Aorta (tissue), 5 donors: ENCODE measurements at regions not wholly inside any gene's neighbourhood (a gene's known extent, or its start where the extent isn't known, plus 50 kb on each side); places are given as distances from the start of the nearest gene placed in this dataset.
"Not testable (repeated sequence)": the region's sequence is repeated elsewhere in the genome, so short reads cannot be mapped to it uniquely, and the experiment has no call there.

ENCODE experiments used
- ATAC-seq: fragments of 200-7000 bp; cut with Tn5 transposase; one replicate; pipeline ENCODE4 v1.9.1; 2022; ENCODE audit warnings: moderate library complexity; ENCODE audit not compliant: low FRiP score
- DNase-seq, 2 donors: peaks; one replicate each; pipeline ENCODE4 v3.0.0-alpha.2; 2020
- H3K27ac ChIP-seq, 2 donors: one replicate each; pipeline ENCODE4 v1.5.1; 2013; ENCODE audit warnings: low read length in 2 of 2, mild to moderate bottlenecking in 2 of 2, moderate library complexity in 2 of 2, control low read depth in 1 of 2, inconsistent platforms in 1 of 2, low read depth in 1 of 2
- H3K27me3 ChIP-seq, 2 donors: one replicate each; pipeline ENCODE4 v1.6.1; 2013; ENCODE audit warnings: control low read depth in 1 of 2, low read length in 1 of 2, mild to moderate bottlenecking in 1 of 2, moderate library complexity in 1 of 2; ENCODE audit not compliant: insufficient read depth in 2 of 2, control insufficient read depth in 1 of 2
- H3K36me3 ChIP-seq, 2 donors: one replicate each; pipeline ENCODE4 v1.6.1; 2013; ENCODE audit warnings: control low read depth in 1 of 2, low read length in 1 of 2, mild to moderate bottlenecking in 1 of 2; ENCODE audit not compliant: insufficient read depth in 2 of 2, control insufficient read depth in 1 of 2
- H3K4me1 ChIP-seq, 2 donors: one replicate each; pipeline ENCODE4 v1.6.1; 2013; ENCODE audit warnings: low read length in 2 of 2, control low read depth in 1 of 2, mild to moderate bottlenecking in 1 of 2, moderate library complexity in 1 of 2; ENCODE audit not compliant: insufficient read depth in 2 of 2, control insufficient read depth in 1 of 2
- H3K4me3 ChIP-seq, 2 donors: one replicate each; pipeline ENCODE4 v1.5.1; 2013; ENCODE audit warnings: low read length in 2 of 2, control low read depth in 1 of 2, mild to moderate bottlenecking in 1 of 2
- H3K9me3 ChIP-seq: one replicate; pipeline ENCODE4 v1.6.1; 2013; ENCODE audit warnings: mild to moderate bottlenecking, low read length; ENCODE audit not compliant: control insufficient read depth
- WGBS, 2 donors: extraction: QIAGEN DNeasy Blood & Tissue Kit; methylation state at CpG; one replicate each; pipeline ENCODE4 v1.1.7; 2013; 5-methylcytosine and 5-hydroxymethylcytosine counted together
- intact Hi-C, 2 donors: fragments of 100-400 bp; cut with DNase I; formaldehyde crosslinking; loops; one replicate each; pipeline versions ENCODE4 v1.14.2 to v1.15.0; 2022
- donor health status: healthy with polysubstance abuse.
- donor health status: Bipolar disorder and iron deficiency.
- donor health status: DM: no; HTN: no; CAD: no.
- donor health status: DM: no; HTN: no; CAD: no.
- donor health status: DM: yes; HTN: yes; CAD: no.

GRCh38 chr5:21398511-21398910 is 1410.5 kb upstream of the CDH18 start:
- H3K4me3 ChIP-seq: no peak overlapping the region
- no peaks in the 10 kb centered on the region for H3K9me3 ChIP-seq
- H3K27ac ChIP-seq: no peak overlapping the region
- H3K27me3 ChIP-seq: no peaks in the 10 kb centered on the region
- no peak for DNase-seq
- WGBS, 2 donors: 26 to 35% methylated on average over 3 of the region's 3 CpGs
- intact Hi-C loops: no loop called here
- no peaks in the 10 kb centered on the region for H3K36me3 ChIP-seq
- H3K4me1 ChIP-seq: no peaks in the 10 kb centered on the region
- ATAC-seq: no peak

- DNase-seq (no peak), ATAC-seq (no peak)
- H3K27me3 ChIP-seq: no peaks in the 10 kb centered on the region
- no peaks in the 10 kb centered on the region for H3K9me3 ChIP-seq
- WGBS, 2 donors: 87 to 94% methylated on average over 2 of the region's 2 CpGs
- H3K36me3 ChIP-seq: no peaks in the 10 kb centered on the region
- no peak overlapping the region for H3K27ac ChIP-seq
- intact Hi-C loops: no loop called here
- H3K4me1 ChIP-seq: no peaks in the 10 kb centered on the region
- H3K4me3 ChIP-seq: no peak overlapping the region
Measured at GRCh38 chr5:21397693-21398092, 1409.7 kb upstream of the CDH18 start.

GRCh38 chr5:21391506-21391905 is 1403.5 kb upstream of the CDH18 start:
- WGBS, 2 donors: 68 to 84% methylated on average over 1 of the region's 1 CpG
- Histone ChIP-seq H3K36me3 (no peaks in the 10 kb centered on the region), H3K27ac (no peak overlapping the region), H3K4me1 (no peaks in the 10 kb centered on the region), H3K9me3 (no peaks in the 10 kb centered on the region), H3K27me3 (no peaks in the 10 kb centered on the region), H3K4me3 (no peak overlapping the region)
- intact Hi-C loops: no loop called here
- DNase-seq: no peak
- ATAC-seq: no peak

DNA sequence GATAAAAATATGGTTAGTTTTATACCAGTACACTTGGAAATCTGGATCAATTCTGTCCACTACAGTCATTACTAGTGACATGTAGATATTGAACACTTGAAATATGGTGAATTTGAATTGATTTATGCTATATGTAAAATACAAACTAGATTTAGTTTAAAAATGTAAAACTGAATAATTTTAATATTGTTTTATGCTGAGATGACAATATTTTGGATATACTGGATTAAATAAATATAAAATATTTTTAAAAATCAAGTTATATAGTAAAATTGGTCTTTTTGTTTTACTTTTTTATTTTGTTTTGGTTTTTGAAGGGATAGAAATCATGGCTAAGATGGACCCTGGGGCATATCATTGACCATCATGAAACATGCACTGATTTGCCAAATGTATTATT is 1372.8 kb upstream of the CDH18 start:
- DNase-seq, H3K36me3 ChIP-seq, H3K4me1 ChIP-seq, H3K27me3 ChIP-seq, H3K4me3 ChIP-seq, H3K9me3 ChIP-seq, intact Hi-C loops, H3K27ac ChIP-seq, ATAC-seq: not testable (repeated sequence)

- DNase-seq, H3K36me3 ChIP-seq, ATAC-seq, H3K4me3 ChIP-seq, H3K9me3 ChIP-seq, intact Hi-C loops, H3K27ac ChIP-seq, H3K27me3 ChIP-seq, H3K4me1 ChIP-seq: not testable (repeated sequence)
- 74 to 89% methylated on average over 3 of the region's 3 CpGs for WGBS, 2 donors
Measured at GRCh38 chr5:21341948-21342261, 1353.9 kb upstream of the CDH18 start.

DNA sequence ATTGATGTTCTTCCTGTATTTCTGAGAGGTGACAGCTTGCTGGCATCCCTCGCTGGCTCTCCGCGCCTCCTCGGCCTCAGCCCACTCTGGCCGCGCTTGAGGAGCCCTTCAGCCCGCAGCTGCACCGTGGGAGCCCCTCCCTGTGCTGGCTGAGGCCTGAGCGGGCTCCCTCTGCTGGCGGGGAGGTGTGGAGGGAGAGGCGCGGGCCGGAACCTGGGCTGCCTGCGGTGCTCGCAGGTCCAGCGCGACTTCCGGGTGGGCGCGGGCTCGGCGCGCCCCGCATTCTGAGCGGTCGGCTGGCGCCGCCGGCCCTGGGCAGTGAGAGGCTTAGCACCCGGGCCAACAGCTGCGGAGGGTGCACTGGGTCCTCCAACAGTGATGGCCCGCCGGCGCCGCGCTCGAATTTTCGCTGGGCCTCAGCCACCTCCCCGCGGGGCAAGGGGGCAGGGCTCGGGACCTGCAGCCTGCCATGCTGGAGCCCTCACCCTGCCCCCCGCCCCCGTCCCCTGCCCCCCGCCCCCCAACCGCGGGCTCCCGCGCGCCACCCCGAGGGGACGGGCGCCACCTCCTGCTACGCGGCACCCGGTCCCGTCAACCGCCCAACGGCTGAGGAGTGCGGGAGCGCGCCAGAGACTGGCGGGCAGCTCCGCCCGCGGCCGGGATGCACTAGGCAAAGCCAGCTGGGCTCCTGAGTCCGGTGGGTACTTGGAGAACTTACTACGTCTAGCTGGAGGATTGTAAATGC is 1353.4 kb upstream of the CDH18 start:
- H3K9me3 ChIP-seq, ATAC-seq, H3K36me3 ChIP-seq, H3K4me1 ChIP-seq, H3K4me3 ChIP-seq, intact Hi-C loops, H3K27ac ChIP-seq, H3K27me3 ChIP-seq: not testable (repeated sequence)
- WGBS, 2 donors: 46 to 49% methylated on average over 7 to 41 of the region's 68 CpGs
- DNase-seq: peak in 1 of 2 donors; percentile 39

DNA sequence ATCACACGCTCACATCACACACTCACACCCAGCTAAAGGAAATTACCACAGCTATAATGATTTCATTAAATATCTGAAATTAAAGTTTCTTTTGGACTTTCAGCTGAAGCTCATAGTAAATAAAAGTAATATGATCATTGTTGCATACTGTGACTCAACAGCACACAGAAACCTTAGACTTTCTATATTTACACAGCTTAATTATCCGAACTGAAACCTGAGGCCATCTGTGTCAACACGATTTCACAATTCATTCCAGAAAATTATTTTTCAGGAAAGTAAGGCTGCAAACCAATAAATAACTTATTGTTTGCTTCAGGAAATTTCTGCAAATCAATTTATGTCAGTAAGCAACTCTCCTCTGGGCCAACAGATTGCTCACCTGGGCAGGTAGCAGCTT is 1352.2 kb upstream of the CDH18 start:
- H3K9me3 ChIP-seq, DNase-seq, H3K4me3 ChIP-seq, H3K4me1 ChIP-seq, H3K27ac ChIP-seq, ATAC-seq, intact Hi-C loops, H3K36me3 ChIP-seq, H3K27me3 ChIP-seq: not testable (repeated sequence)
- 83 to 92% methylated on average over 3 of the region's 3 CpGs for WGBS, 2 donors

DNA sequence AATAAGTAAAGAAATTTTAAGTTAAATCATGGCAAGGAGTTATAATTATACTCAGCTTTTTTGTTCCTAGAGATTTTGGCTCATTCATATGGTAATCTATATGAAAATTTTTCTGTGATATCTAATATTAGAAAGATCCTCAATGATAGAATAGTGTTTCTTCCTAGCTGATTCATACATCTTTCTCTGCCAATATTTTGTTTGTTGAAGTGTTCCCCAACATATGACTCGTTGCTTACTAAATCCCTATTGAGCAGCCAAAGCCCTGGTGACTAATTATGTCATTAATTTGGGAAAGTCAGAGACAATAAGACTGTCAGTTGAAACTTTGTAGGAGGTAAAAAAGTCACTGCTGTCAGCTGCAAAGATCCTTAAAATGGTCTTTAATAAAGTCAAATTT is 1348.5 kb upstream of the CDH18 start:
- H3K4me1 ChIP-seq, H3K27ac ChIP-seq, H3K4me3 ChIP-seq, H3K36me3 ChIP-seq, H3K9me3 ChIP-seq, ATAC-seq, H3K27me3 ChIP-seq, intact Hi-C loops, DNase-seq: not testable (repeated sequence)
- 25 to 31% methylated on average over 1 of the region's 1 CpG for WGBS, 2 donors

DNA sequence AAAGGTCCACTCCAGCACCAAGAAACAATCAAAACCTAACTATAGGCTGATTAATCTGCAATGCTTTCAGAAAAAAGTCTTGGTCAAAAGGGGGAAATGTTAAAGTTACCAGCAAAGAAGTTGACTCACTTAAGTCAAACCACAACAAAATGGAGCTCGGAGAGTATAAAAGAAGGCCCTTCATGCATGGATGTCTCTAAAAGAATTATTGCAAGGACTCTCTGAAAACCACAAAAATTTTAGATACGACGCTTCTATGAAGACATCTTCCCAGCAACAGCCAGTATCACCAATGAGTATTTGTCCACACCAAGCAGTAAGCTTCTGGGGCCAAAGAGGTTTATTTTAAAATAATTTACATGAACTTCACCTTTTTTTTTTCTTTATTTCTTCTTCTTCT is 1327.4 kb upstream of the CDH18 start:
- H3K27ac ChIP-seq, H3K4me3 ChIP-seq, DNase-seq, H3K36me3 ChIP-seq, H3K9me3 ChIP-seq, intact Hi-C loops, H3K27me3 ChIP-seq, ATAC-seq, H3K4me1 ChIP-seq: not testable (repeated sequence)
- WGBS, 2 donors: 91 to 93% methylated on average over 3 of the region's 3 CpGs
